GM21723 (cell line): ENCODE measurements at regions not wholly inside any gene's neighbourhood (a gene's known extent, or its start where the extent isn't known, plus 50 kb on each side); places are given as distances from the start of the nearest gene placed in this dataset.

Experiments
- ATAC-seq: cut with Tn5 transposase; IDR thresholded peaks from one replicate; pipeline ENCODE4 v1.9.1; 2021; ENCODE audit warnings: mild to moderate bottlenecking, moderate library complexity; ENCODE audit not compliant: unreplicated experiment

- ATAC-seq, result no peak
Measured at GRCh38 chr1:87505391-87505983, 176.8 kb downstream of the LMO4 start.

- no peak for ATAC-seq
Measured at GRCh38 chr1:87506147-87506546, 177.5 kb downstream of the LMO4 start.

- ATAC-seq, result no peak
Measured at GRCh38 chr1:87508247-87508787, 179.6 kb downstream of the LMO4 start.

GRCh38 chr1:87510540-87510939 is 181.9 kb downstream of the LMO4 start:
- no peak for ATAC-seq

GRCh38 chr1:87511449-87511848 is 182.8 kb downstream of the LMO4 start:
- ATAC-seq, result no peak

DNA sequence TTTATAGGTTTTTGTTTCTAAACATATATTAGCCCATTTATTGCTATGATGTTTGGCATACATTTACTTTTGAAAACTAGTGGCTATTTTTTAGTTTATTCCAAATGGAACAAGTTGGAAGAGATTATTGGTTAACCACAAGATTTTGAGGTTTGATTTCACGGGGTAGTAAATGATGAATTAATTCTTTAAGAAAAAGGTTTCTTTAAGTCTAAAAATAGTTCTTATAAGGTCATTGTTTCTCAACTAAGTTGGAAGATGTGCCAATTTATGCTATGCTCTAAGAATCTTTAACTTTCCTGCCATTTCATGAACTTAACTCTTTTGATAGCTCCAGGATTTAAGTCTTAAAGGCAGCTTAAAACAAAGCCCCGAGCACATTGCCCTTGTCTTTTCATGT is 183.8 kb downstream of the LMO4 start:
- no peak for ATAC-seq

DNA sequence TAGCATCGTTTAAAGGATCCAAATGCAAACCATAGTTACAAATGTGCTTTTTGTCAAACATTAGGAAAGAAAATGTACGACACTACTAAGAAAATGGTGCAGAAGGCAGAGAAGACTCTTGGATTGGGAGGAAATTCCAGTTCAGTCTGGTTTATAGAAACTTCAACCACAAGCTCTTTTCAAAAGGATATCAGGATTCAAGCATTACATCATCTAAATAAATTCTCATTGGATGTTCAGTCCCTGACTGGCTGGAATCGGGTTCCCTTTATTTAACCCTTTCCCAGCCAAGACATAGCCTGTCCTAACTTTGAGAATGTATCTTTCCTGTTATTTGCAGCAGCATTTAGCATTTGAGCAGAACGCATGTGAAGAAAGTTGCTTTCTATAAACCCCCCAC is 184.6 kb downstream of the LMO4 start:
- no peak for ATAC-seq

DNA sequence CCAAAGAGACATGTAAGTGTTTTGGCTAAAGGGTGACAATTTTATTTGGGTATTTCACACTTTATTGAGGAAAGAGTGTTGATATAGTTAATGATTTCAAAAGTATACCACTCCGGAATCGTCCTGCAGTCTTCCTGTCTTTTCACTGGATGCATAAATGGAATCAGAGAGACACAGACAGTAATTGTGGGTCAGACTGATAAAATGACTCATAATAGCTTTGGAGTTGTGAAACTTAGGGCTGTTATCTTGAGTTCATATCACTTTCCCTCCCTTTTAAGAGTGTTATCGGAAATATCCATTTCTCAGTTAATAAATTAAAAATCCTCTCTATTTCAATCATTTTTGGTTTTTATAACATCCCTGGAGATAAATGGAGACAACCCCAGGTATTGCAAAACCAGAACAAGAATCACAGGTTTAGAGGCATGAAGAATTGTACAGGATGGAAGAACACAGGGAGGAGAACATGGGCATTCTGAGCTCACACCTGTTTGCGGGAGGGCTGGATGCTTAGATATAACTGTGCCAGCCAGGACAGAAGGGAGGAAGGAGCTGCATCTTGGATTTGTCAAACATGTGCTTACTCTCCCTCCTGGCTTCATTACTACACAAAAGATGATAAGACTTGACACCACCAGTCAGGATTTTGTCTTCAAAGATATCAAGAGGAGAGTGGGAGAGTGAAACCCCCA is 185.4 kb downstream of the LMO4 start:
- ATAC-seq, result no peak

- ATAC-seq, result no peak
Measured at GRCh38 chr1:87515781-87516180, 187.1 kb downstream of the LMO4 start.

DNA sequence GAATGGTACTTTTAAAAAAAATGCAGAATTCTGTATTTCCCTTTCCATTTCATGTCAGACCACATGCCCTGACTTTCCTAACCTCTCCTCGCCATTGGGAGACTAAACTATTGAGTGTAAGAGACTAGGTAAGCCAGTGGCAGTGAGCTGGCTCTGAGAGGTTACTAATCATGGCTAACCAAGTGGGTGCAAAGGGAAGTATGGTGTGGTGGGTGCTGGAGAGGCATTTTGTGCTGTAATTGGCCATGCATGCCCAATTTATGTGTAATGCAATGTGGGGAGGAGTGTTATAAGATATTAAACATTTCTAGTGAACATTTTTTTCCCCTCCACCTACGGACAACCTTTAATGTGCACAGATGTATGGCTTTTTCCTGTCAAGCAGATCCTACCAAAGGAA is 190.1 kb downstream of the LMO4 start:
- no peak for ATAC-seq

DNA sequence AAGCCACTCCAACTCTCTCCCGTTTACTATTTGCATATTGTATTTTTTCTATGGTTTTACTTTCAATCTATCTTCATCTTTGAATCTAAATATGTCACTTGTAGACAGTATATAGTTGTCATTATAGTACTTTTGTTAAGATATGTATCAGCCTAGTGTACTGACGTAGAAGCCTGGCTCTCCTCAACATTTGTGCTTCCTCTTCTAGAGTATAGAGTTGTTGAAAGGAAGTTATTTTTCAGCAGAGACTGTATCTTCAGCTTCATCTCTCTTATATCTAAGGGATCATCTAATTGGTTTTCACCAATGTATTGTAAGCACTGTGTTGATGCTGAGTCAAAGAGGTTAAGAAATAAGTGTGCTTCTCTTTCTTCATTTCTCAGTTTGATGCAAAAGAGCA is 192.8 kb downstream of the LMO4 start:
- no peak for ATAC-seq

- ATAC-seq, result no peak
Measured at GRCh38 chr1:87523466-87523865, 194.8 kb downstream of the LMO4 start.

- ATAC-seq, result no peak
Measured at GRCh38 chr1:87524021-87524754, 195.5 kb downstream of the LMO4 start.

DNA sequence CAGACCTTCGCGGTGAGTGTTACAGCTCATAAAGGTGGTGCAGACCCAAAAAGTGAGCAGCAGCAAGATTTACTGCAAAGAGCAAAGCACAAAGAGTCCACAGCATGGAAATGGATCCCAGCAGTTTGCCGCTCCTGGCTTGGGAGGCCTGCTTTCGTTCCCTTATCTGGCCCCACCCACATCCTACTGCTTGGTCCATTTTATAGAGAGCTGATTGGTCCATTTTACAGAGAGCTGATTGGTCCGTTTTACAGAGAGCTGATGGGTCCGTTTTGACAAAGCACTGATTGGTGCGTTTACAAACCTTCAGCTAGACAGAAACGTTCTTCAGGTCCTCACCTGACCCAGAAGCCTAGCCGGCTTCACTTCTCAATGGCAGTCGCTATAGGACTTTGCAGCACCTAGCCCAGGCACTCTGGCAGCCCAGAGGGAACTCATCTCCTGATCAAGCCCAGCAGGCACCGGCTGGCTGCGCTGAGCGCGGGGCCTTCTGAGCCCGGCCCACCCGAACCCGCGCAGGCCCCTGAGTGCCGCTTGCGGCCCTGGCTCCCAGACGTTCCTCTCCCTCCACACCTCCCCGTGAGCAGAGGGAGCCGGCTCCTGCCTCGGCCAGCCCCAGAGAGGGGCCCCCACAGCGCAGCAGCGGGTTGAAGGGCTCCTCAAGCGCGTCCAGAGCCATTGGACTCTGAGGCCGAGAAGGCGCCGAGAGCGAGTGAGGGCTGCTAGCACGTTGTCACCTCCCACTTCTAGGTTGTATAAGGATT is 200.3 kb downstream of the LMO4 start:
- no peak for ATAC-seq

DNA sequence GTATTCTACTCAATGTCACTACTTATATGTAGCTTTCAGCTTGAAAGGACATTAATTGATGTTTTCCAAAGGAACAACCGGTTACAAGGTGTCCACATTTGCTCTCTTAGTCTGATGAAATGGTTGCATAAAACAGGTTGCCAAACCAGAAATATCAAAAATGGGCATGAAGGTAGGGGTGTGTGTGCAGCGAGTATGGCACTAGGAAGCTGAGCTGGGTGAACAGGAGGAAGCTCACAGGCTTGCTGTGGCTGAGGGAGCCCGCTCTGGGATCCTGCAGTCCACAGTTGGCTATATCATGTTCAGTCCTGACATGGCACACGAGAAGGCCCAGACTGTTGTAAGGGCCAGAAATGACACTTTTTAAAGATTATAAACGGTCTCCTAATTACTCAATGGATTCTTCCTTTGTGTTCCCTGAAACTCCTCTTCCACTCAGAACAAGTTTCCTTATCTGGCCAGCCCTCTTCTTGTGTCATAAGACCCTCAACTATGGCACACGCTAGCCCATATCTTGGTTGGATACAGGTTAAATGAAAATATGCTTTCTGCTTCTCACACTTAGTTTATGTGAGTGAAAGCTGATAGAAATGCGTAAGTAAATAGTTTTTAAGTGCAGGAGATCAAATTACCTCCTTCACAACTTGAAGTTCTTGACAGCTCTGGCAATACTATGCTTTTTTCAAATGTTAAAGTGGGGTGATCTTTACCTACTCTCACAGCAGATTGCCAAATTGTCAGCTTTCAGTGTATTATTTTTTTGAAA is 201.5 kb downstream of the LMO4 start:
- ATAC-seq, result no peak

DNA sequence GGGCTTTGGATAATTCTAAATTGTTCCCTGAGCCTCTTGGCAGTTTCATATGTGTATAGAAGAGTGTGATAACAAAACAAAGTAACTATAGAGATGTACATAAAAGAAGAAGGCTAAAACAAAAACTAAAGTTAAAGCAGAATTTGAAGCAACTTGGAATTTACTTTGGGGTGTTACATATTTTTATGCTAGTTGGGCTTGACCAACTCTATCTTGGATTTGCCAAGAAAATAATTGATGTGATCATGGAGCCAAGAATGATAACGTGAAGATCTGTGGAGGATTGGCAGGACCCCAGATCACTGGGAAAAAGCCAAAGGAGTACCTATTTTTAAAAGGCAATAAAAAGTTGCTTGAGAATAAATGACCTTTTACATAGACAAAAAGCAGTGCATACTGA is 206.9 kb downstream of the LMO4 start:
- no peak for ATAC-seq

- no peak for ATAC-seq
Measured at GRCh38 chr1:87539147-87539546, 210.5 kb downstream of the LMO4 start.

GRCh38 chr1:87542697-87543096 is 214.0 kb downstream of the LMO4 start:
- ATAC-seq, result no peak

GRCh38 chr1:87549738-87550137 is 221.1 kb downstream of the LMO4 start:
- no peak for ATAC-seq

GRCh38 chr1:87553511-87553910 is 224.8 kb downstream of the LMO4 start:
- ATAC-seq, result no peak

DNA sequence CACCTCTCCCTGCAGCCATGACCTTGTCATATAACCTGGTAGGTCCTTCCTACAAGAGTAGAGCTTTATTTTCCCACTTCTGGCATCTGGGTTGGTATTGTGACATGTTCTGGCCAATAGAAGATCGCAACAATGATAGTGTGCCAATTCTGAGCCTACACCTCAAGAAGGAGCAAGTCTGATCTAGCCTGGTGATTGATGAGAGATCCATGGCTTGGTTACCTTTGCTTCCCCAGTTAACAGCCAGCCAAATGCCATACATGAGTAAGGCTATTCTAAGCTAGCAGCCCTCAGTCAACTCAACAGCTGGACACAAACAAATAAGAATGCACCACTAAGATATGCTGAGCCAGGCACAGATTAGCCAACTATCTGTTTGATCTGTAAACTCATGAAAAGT is 226.7 kb downstream of the LMO4 start:
- no peak for ATAC-seq
